PC-9 (cell line): ENCODE measurements at regions not wholly inside any gene's neighbourhood (a gene's known extent, or its start where the extent isn't known, plus 50 kb on each side); places are given as distances from the start of the nearest gene placed in this dataset.

Source experiments
- EZH2 ChIP-seq: fragments of 200-600 bp; sonication (generic); IDR thresholded peaks from 2 replicates; pipeline ENCODE4 v1.8.0; 2017; ENCODE audit warnings: antibody characterized with exemption, low read depth
- TF ChIP-seq, protein P1 (sequence below): fragments of 200-600 bp; sonication (generic); conservative IDR thresholded peaks from 2 replicates; pipeline ENCODE4 v1.6.1; 2017; ENCODE audit warnings: mixed run types, antibody characterized with exemption, mild to moderate bottlenecking, moderate library complexity

DNA sequence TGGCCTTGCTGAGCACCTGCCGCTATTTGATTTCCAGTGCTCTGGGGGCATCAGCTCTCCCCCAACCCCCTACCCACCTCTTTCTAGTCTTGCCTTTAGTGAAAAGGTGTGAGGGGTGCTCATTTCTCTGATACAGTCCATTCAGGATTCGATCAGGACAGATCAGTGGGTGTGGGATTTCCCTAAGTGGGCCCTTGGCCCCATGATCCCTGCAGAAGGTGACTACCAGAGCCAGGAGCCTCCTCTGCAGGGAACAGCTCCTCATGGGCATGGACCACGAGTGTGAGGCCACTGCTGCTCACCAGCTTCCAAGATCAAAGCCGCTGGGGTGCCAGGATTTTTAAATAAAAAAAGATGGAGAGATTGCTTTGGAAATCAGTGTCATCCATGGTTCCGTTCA, 835.2 kb upstream of the ID2 start:
- TF ChIP-seq, protein P1, sequence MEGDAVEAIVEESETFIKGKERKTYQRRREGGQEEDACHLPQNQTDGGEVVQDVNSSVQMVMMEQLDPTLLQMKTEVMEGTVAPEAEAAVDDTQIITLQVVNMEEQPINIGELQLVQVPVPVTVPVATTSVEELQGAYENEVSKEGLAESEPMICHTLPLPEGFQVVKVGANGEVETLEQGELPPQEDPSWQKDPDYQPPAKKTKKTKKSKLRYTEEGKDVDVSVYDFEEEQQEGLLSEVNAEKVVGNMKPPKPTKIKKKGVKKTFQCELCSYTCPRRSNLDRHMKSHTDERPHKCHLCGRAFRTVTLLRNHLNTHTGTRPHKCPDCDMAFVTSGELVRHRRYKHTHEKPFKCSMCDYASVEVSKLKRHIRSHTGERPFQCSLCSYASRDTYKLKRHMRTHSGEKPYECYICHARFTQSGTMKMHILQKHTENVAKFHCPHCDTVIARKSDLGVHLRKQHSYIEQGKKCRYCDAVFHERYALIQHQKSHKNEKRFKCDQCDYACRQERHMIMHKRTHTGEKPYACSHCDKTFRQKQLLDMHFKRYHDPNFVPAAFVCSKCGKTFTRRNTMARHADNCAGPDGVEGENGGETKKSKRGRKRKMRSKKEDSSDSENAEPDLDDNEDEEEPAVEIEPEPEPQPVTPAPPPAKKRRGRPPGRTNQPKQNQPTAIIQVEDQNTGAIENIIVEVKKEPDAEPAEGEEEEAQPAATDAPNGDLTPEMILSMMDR, result no peak
- no peak for TF ChIP-seq EZH2
